CD4-positive, alpha-beta T cell treated with Interferon gamma for 1 hour (primary cell): ENCODE measurements at regions not wholly inside any gene's neighbourhood (a gene's known extent, or its start where the extent isn't known, plus 50 kb on each side); places are given as distances from the start of the nearest gene placed in this dataset.

Experiments used
- DNase-seq: peaks from one replicate; pipeline ENCODE4 v3.0.0-alpha.2; 2020

GRCh38 chr3:140816372-140817195, 125.1 kb upstream of the SLC25A36 start:
- no peak for DNase-seq

DNA sequence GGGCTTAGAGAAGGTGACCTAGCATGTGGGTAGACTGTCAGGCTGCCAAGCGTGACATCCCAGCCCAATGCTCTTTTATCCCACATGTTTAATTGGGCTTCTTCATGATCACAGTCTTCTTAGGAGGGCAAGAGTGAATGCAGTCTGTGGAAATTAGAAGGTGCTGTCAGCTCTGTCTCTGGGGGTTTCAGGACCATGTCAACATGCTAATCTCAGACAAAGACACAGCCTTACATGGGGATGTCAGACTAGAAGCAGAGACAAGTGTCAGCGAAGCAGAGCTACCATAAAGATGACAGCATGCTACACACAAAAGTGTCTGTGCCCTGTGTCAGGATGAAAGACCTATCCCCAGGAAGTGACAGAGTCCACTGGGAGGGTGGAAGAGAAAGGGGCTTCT, 120.1 kb upstream of the SLC25A36 start:
- DNase-seq = no peak

- no peak for DNase-seq
These were observed 119.1 kb upstream of the SLC25A36 start for GRCh38 chr3:140822401-140823047.

DNA sequence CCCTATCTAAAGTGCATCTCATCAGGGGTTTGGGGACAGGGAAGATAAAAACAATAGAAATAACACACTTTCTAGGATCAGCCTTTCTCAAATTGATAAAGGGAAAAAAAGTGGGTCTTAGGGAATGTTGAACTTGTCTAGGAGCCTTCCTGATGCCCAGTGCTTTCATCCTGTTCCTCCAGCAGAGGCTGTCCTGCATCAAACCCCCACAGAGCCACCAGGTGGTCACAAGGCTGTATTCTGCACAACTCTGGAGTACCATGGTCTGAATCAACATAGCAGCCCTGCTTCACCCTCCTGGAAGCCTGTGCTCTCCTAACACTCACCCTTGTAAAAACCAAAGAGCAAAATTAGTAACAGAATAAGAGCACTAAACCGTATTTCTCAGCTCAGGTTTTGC, 118.5 kb upstream of the SLC25A36 start:
- no peak for DNase-seq

GRCh38 chr3:140827894-140828293, 113.7 kb upstream of the SLC25A36 start:
- DNase-seq = no peak

- DNase-seq = no peak
These were observed 113.1 kb upstream of the SLC25A36 start for GRCh38 chr3:140828585-140828984.

GRCh38 chr3:140829796-140830195, 111.8 kb upstream of the SLC25A36 start:
- no peak for DNase-seq

GRCh38 chr3:140830391-140830790, 111.2 kb upstream of the SLC25A36 start:
- no peak for DNase-seq

DNA sequence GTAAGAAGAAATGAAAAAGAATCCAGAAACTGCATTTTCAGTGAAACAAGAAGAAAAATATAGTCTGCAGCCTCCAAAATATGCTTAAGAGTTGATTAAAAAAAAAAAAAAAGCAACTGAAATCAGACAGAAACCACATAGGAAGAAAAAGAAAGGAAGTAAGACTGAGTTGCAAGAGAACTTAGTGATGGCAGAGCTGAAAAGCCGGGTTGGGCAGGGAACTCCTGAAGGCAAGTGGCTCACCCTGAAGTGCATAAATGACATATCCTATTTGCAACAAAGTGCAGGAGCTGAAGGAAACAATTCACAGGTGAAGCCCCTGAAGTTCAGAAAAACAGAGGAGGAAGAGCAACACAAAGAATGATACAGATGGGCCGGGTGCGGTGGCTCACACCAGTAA, 108.8 kb upstream of the SLC25A36 start:
- peak; percentile 17 for DNase-seq

DNA sequence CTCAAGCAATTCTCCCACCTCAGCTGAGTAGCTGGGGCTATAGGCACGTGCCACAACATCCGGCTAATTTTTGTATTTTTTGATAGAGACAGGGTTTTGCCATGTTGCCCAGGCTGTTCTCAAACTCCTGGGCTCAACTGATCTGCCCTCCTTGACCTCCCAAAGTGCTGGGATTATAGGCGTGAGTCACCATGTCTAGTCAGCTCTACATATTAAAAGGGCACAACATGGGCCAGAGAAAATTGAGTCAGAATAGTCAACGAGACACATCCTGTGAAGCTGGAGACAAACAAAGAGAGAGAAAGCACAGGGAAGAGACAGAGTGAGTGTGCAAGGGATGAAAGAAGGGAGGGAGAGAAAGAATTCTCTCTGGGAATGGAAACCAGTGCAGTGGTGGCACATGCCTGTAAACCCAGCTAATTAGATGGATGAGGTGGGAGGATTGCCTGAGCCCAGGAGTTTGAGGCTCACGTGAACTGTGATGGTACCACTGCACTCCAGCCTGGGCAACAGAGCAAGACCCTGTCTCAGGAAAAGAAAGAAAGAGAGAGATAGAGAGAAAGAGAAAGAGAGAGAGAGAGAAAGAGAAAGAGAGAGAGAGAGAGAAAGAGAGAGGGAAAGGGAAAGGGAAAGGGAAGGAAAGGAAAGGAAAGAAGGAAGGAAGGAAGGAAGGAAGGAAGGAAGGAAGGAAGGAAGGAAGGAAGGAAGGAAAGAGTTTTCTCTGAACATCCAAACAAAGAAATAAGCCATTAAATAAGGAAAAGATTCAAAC, 107.2 kb upstream of the SLC25A36 start:
- no peak for DNase-seq

DNA sequence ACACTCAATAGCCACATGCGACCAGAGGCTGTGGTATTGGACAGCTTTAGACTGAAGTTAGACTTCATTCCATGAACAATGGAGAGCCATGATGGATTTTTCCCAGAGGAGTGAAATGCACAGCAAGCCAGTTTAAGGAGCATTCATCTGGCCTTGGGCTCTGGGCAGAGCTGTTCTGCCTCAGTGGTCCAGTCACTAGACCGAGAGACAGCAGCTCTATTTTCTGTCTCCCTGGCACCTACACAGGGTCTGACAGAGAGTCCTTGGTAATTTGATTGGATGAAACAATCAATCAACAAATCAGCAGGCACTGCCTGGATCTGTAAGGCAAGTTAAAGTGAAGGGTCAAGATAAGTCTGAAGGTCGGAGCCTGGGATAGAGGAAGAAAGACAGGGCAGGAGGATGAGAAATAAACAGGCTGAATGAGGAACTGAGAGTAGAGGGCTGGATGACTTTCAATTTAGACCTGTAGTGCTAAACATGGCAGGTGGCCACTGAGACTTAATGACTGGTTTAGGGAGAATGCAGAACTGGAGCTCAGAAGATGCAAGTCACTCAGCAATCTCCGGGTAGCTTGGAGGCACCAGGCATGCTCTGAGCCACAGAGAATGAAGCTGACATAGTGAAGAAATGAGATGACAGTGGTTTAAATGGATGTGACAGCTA, 98.5 kb upstream of the SLC25A36 start:
- DNase-seq = peak; percentile 35

DNA sequence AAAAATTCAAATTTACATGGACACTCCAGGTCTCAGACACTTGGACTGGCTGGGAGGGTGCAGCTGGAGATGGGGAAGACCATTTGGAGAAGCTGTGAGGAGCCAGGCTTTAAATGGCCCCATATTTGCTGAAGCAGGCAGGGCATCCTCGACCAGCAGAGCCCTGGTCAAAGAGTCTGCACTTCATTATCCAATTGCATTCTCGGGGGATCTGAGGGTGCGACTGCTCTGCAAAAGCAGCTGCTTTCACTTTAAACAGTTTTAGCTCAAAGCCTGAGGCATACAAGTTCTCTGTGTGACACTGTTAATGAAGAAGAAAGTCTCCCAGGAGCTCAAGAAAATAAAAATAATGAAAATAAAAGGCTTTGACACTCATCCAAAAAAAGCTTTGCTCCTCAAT, 98.0 kb upstream of the SLC25A36 start:
- no peak for DNase-seq

GRCh38 chr3:140844072-140844471, 97.6 kb upstream of the SLC25A36 start:
- no peak for DNase-seq

- no peak for DNase-seq
These were observed 95.8 kb upstream of the SLC25A36 start for GRCh38 chr3:140845882-140846281.

DNA sequence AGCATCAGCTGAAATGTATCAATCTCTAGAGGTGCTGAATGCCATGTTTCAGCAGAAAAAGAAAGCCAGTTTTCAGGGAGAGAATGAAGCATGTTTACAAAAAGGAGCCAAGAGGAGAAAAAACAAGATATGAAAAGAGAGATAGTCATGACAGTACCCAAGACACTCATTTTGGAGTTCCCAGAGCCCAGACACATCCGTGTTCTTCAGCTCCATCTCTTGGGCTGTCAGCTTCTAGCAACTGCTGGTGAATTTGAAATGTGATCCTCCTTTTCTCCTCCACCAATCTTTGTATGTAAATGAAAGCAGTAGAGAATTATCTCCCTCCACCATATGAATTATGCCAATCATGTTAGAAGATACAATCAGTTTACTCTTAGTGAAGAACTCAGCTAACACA, 93.0 kb upstream of the SLC25A36 start:
- no peak for DNase-seq

GRCh38 chr3:140850210-140850955, 91.3 kb upstream of the SLC25A36 start:
- DNase-seq = no peak

GRCh38 chr3:140854961-140855360, 86.7 kb upstream of the SLC25A36 start:
- DNase-seq = no peak

- no peak for DNase-seq
These were observed 84.7 kb upstream of the SLC25A36 start for GRCh38 chr3:140856905-140857304.

- DNase-seq = no peak
These were observed 83.6 kb upstream of the SLC25A36 start for GRCh38 chr3:140857993-140858392.

GRCh38 chr3:140859592-140860336, 81.9 kb upstream of the SLC25A36 start:
- no peak for DNase-seq

GRCh38 chr3:140863580-140864009, 78.0 kb upstream of the SLC25A36 start:
- DNase-seq = no peak

DNA sequence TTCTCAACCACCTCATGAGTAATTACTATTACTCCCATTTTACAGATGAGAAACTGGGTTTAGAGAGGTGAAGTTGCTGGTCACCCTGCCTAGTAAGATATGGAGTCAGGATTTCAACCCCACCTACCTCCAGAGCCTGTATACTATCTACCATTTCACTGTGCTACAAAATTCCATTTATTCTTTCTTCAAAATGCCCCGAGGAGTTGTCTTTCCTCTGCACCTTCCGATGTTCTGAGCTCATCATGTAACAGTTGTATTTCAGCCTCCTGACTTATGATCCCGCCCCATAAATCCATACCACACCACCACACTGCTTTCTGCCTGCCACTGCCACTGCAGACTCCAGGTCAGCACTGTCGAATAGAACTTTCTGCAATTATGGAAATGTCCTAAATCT, 71.3 kb upstream of the SLC25A36 start:
- DNase-seq = no peak
